ENCODE measurements at regions not wholly inside any gene's neighbourhood (a gene's known extent, or its start where the extent isn't known, plus 50 kb on each side); places are given as distances from the start of the nearest gene placed in this dataset.
"Not testable (repeated sequence)": the region's sequence is repeated elsewhere in the genome, so short reads cannot be mapped to it uniquely, and the experiment has no call there.

DNA sequence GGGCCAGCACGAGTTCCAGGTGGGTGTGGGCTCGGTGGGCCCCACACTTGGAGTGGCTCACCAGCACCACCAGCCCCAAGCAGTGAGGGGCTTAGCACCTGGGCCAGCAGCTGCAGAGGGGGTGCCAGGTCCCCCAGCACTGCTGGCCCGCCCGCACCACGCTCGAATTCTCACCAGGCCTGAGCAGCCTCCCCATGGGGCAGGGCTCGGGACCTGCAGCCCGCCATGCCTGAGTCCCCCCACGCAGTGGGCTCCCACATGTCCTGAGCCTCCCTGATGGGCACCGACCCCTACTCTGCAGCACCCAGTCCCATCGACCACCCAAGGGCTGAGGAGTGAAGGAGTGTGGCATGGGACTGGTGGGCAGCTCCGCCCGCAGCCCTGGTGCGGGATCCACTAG, 593.4 kb downstream of the GABRG1 start:
- ATAC-seq: no peak

GRCh38 chr4:45527160-45527559, 596.7 kb downstream of the GABRG1 start:
- H3K4me3 Mint-ChIP-seq: no peak overlapping the region
- no peak for ATAC-seq

More for the DNA sequence above, 593.4 kb downstream of the GABRG1 start:
- no peak overlapping the region for H3K4me3 Mint-ChIP-seq
- no peaks in the 10 kb centered on the region for H3K4me1 Mint-ChIP-seq
- H3K27ac Mint-ChIP-seq: no peak overlapping the region
- H3K36me3 Mint-ChIP-seq: no peaks in the 10 kb centered on the region
- DNase-seq (ENCODE audit: low spot score in 2 of 2): no peak
- peaks cover 5% of the 10 kb centered on the region for H3K9me3 Mint-ChIP-seq

GRCh38 chr4:45518832-45519231, 605.0 kb downstream of the GABRG1 start:
- Mint-ChIP-seq H3K27ac (no peak overlapping the region), H3K9me3 (peaks cover 16% of the 10 kb centered on the region)

More at GRCh38 chr4:45527160-45527559, 596.7 kb downstream of the GABRG1 start:
- no peak overlapping the region for H3K27ac Mint-ChIP-seq
- peaks cover 6% of the 10 kb centered on the region for H3K9me3 Mint-ChIP-seq
- DNase-seq (ENCODE audit: low spot score in 2 of 2): no peak
- H3K4me1 Mint-ChIP-seq: no peaks in the 10 kb centered on the region
- no peaks in the 10 kb centered on the region for H3K36me3 Mint-ChIP-seq

GRCh38 chr4:45502471-45502870, 621.4 kb downstream of the GABRG1 start:
- H3K36me3 Mint-ChIP-seq: no peaks in the 10 kb centered on the region
- no peak for ATAC-seq
- H3K9me3 Mint-ChIP-seq: peaks cover 3% of the 10 kb centered on the region
- DNase-seq (ENCODE audit: low spot score in 2 of 2): no peak
- H3K4me3 Mint-ChIP-seq: no peak overlapping the region
- no peak overlapping the region for H3K27ac Mint-ChIP-seq
- H3K4me1 Mint-ChIP-seq: no peaks in the 10 kb centered on the region

More at GRCh38 chr4:45518832-45519231, 605.0 kb downstream of the GABRG1 start:
- DNase-seq (ENCODE audit: low spot score in 2 of 2) (no peak), ATAC-seq (no peak)
- H3K4me1 Mint-ChIP-seq: no peaks in the 10 kb centered on the region
- no peaks in the 10 kb centered on the region for H3K36me3 Mint-ChIP-seq
- no peak overlapping the region for H3K4me3 Mint-ChIP-seq

DNA sequence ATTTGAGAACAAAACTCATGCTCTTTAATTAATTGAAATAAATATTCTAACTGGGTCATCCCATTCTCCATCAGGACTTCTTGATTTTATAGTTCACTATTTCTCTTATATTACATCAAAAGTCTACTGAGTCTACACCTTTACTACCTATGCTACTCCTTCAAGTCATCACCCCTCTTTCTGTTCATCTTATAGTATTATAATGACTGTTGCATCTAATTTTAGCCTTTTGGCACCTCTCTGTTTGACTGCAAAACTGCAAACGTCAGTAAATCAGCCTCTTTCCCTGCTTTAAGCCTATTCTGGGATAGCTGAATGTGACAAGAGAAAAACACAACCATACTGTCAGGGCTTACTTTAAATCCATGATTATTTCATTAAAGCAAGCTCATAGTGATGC, 639.1 kb downstream of the GABRG1 start:
- H3K4me3 Mint-ChIP-seq: no peak overlapping the region
- DNase-seq (ENCODE audit: low spot score in 2 of 2) (no peak), ATAC-seq (no peak)
- H3K9me3 Mint-ChIP-seq: peaks cover 18% of the 10 kb centered on the region
- no peaks in the 10 kb centered on the region for H3K36me3 Mint-ChIP-seq
- no peaks in the 10 kb centered on the region for H3K4me1 Mint-ChIP-seq
- H3K27ac Mint-ChIP-seq: no peak overlapping the region

DNA sequence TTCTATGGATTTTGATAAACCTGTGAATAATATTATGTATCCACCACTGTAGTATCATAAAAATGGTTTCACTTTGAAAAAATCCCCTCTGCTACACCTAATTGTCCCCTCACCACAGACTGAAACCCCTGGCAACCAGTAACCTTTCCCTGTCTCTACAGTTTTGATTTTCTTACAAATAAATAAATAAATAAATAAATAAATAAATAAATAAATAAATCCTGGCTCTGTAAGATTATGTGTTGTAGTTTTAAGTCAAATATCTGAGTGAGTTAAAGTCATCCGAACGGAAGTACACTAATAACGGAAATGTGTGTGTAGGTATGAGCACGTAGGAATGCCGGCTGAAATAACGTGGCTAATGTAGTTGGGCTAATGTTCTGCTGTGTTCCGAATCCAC, 641.5 kb downstream of the GABRG1 start:
- no peaks in the 10 kb centered on the region for H3K36me3 Mint-ChIP-seq
- DNase-seq (ENCODE audit: low spot score in 2 of 2) (no peak), ATAC-seq (no peak)
- H3K4me3 Mint-ChIP-seq: no peak overlapping the region
- H3K9me3 Mint-ChIP-seq: peaks cover 21% of the 10 kb centered on the region
- no peaks in the 10 kb centered on the region for H3K4me1 Mint-ChIP-seq
- H3K27ac Mint-ChIP-seq: no peak overlapping the region

DNA sequence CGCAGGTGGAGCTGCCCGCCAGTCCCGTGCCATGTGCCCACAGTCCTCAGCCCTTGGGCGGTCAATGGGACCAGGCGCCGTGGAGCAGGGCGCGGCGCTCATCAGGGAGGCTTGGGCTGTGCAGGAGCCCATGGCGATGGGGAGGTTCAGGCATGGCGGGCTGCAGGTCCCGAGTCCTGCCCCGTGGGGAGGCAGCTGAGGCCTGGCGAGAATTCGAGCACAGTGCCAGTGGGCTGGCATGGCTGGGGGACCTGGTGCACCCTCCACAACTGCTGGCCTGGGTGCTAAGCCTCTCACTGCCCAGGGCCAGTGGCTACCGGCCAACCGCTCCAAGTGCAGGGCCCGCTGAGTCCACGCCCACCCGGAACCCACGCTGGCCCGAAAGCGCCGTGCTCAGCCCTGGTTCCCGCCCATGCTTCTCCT, 646.5 kb downstream of the GABRG1 start:
- no peak overlapping the region for H3K4me3 Mint-ChIP-seq
- no peaks in the 10 kb centered on the region for H3K4me1 Mint-ChIP-seq
- H3K36me3 Mint-ChIP-seq: no peaks in the 10 kb centered on the region
- no peak for DNase-seq (ENCODE audit: low spot score in 2 of 2)
- no peak for ATAC-seq
- H3K9me3 Mint-ChIP-seq: peaks cover 10% of the 10 kb centered on the region
- H3K27ac Mint-ChIP-seq: no peak overlapping the region

GRCh38 chr4:45475548-45475947, 648.3 kb downstream of the GABRG1 start:
- no peak for ATAC-seq
- H3K9me3 Mint-ChIP-seq: peaks cover 7% of the 10 kb centered on the region
- no peak for DNase-seq (ENCODE audit: low spot score in 2 of 2)
- H3K27ac Mint-ChIP-seq: no peak overlapping the region
- no peaks in the 10 kb centered on the region for H3K4me1 Mint-ChIP-seq
- no peak overlapping the region for H3K4me3 Mint-ChIP-seq
- H3K36me3 Mint-ChIP-seq: no peaks in the 10 kb centered on the region

DNA sequence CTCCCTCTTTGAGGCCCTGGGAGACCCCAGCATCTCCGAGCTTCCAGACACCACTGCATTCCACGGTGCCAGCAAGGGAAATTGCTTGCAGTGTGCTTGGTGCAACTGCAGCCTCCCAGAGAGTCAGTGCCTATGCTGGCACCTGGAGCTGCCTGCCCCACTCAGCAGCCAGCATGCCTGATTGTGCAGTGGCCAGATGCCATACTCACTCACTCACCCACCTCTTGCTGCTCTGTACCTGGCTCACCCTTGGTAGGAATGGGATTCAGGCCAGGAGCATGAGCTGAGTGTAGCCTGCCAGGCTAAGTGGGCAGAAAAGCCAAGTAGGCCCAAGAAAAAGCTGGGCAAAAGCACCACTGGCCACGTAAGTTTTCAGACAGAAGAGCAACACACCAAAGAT, 651.4 kb downstream of the GABRG1 start:
- Mint-ChIP-seq H3K27ac (no peak overlapping the region), H3K9me3 (peaks cover 8% of the 10 kb centered on the region), H3K4me1 (no peaks in the 10 kb centered on the region), H3K4me3 (no peak overlapping the region), H3K36me3 (no peaks in the 10 kb centered on the region)
- no peak for DNase-seq (ENCODE audit: low spot score in 2 of 2)
- no peak for ATAC-seq

GRCh38 chr4:45471335-45471734, 652.5 kb downstream of the GABRG1 start:
- Mint-ChIP-seq H3K27ac (no peak overlapping the region), H3K4me1 (no peaks in the 10 kb centered on the region), H3K9me3 (peaks cover 6% of the 10 kb centered on the region), H3K36me3 (no peaks in the 10 kb centered on the region), H3K4me3 (no peak overlapping the region)
- DNase-seq (ENCODE audit: low spot score in 2 of 2) (no peak), ATAC-seq (no peak)

- Mint-ChIP-seq H3K27ac (no peak overlapping the region), H3K36me3 (no peaks in the 10 kb centered on the region), H3K4me1 (no peaks in the 10 kb centered on the region), H3K9me3 (peaks cover 14% of the 10 kb centered on the region), H3K4me3 (no peak overlapping the region)
- DNase-seq (ENCODE audit: low spot score in 2 of 2) (no peak), ATAC-seq (no peak)
These were observed 656.7 kb downstream of the GABRG1 start for GRCh38 chr4:45467157-45467556.

GRCh38 chr4:45460157-45460556, 663.7 kb downstream of the GABRG1 start:
- DNase-seq (ENCODE audit: low spot score in 2 of 2); H3K4me3 Mint-ChIP-seq; ATAC-seq; H3K27ac Mint-ChIP-seq; H3K4me1 Mint-ChIP-seq; H3K36me3 Mint-ChIP-seq: not testable (repeated sequence)
- H3K9me3 Mint-ChIP-seq: peaks cover 14% of the 10 kb centered on the region

GRCh38 chr4:45455217-45455616, 668.6 kb downstream of the GABRG1 start:
- no peak for DNase-seq (ENCODE audit: low spot score in 2 of 2)
- no peak overlapping the region for H3K27ac Mint-ChIP-seq
- no peaks in the 10 kb centered on the region for H3K36me3 Mint-ChIP-seq
- ATAC-seq: no peak
- H3K4me3 Mint-ChIP-seq: no peak overlapping the region
- H3K4me1 Mint-ChIP-seq: no peaks in the 10 kb centered on the region
- H3K9me3 Mint-ChIP-seq: peaks cover 18% of the 10 kb centered on the region

DNA sequence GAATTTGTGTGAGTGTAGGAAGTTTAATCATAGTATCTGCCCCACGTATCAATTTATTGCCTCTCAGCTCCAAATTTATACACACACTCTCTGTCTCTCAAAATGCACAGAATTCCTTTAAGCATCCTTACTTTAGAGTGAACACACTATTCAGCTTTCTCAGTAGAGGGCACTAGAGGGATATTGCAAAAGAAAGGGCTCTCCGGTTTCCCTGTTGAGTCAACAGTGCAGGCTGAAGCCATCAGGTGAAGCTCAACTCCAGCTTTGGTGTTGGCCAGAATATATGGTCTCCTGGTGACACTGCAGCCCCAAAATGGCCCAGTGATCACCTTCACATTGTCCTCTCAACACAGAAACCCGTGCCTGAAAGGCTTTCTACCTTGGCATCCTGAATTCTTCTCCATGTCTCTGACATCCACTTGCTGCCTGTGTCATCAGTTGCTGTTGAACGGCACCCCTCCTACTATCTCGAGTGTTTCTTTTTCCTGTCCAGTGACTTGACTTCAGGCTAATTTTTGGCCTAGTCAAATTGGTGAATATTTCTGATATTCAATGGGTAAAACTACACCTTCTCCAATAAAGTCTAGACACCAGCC, 670.5 kb downstream of the GABRG1 start:
- Mint-ChIP-seq H3K27ac (no peak overlapping the region), H3K36me3 (no peaks in the 10 kb centered on the region), H3K4me3 (no peak overlapping the region), H3K9me3 (peaks cover 19% of the 10 kb centered on the region), H3K4me1 (no peaks in the 10 kb centered on the region)
- ATAC-seq: no peak
- DNase-seq (ENCODE audit: low spot score in 2 of 2): no peak

- no peak overlapping the region for H3K4me3 Mint-ChIP-seq
- no peaks in the 10 kb centered on the region for H3K4me1 Mint-ChIP-seq
These were observed 681.4 kb downstream of the GABRG1 start for GRCh38 chr4:45442466-45442865.

GRCh38 chr4:45438047-45438446, 685.8 kb downstream of the GABRG1 start:
- H3K36me3 Mint-ChIP-seq: no peaks in the 10 kb centered on the region
- ATAC-seq: no peak
- H3K4me3 Mint-ChIP-seq: no peak overlapping the region
- H3K9me3 Mint-ChIP-seq: peaks cover 10% of the 10 kb centered on the region
- H3K4me1 Mint-ChIP-seq: no peaks in the 10 kb centered on the region
- no peak overlapping the region for H3K27ac Mint-ChIP-seq
- no peak for DNase-seq (ENCODE audit: low spot score in 2 of 2)

More at GRCh38 chr4:45442466-45442865, 681.4 kb downstream of the GABRG1 start:
- Mint-ChIP-seq H3K36me3 (no peaks in the 10 kb centered on the region), H3K9me3 (peaks cover 16% of the 10 kb centered on the region), H3K27ac (no peak overlapping the region)
- DNase-seq (ENCODE audit: low spot score in 2 of 2): no peak
- ATAC-seq: no peak

DNA sequence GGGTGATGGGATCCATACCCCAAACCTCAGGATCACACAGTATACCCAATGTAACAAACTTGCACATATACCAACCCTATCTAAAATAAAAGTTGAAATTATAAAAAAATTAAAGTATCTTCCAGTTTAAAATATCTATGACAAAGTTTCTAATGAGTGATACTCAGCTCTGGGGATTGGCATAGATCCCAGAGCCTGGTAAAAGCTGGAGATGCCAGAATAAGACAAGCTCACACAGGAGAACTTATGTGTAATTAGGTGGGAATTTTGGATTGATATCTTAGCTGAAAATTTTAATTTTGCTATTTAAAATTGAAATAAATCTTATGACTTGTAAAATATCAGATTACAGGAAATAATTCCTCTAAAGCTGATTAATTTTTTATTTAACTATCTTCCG, 686.5 kb downstream of the GABRG1 start:
- Mint-ChIP-seq H3K27ac (no peak overlapping the region), H3K4me3 (no peak overlapping the region), H3K9me3 (peaks cover 9% of the 10 kb centered on the region), H3K36me3 (no peaks in the 10 kb centered on the region), H3K4me1 (no peaks in the 10 kb centered on the region)
- DNase-seq (ENCODE audit: low spot score in 2 of 2): no peak
- no peak for ATAC-seq
